Keratinocyte (primary cell): ENCODE measurements at regions not wholly inside any gene's neighbourhood (a gene's known extent, or its start where the extent isn't known, plus 50 kb on each side); places are given as distances from the start of the nearest gene placed in this dataset.

ENCODE experiments used
- DNase-seq: peaks from one replicate; pipeline ENCODE4 v3.0.0-alpha.2; 2011; ENCODE audit warnings: low read depth, missing footprints, low spot score
- FAIRE-seq: peaks from 2 replicates; lab custom pipeline; 2011; peaks lifted over from hg19 to GRCh38; lab: Jason Lieb, UNC
- H2AFZ ChIP-seq: 2 replicates; pipeline ENCODE4 v1.6.0; 2012; ENCODE audit warnings: low read length, control low read depth, inconsistent platforms; ENCODE audit not compliant: control insufficient read depth
- H3K27ac ChIP-seq: 2 replicates; pipeline ENCODE4 v1.5.1; 2011; ENCODE audit warnings: low read length; ENCODE audit not compliant: control insufficient read depth, insufficient read depth
- H3K27me3 ChIP-seq: 3 replicates; pipeline ENCODE4 v1.6.0; 2011; ENCODE audit warnings: low read length; ENCODE audit not compliant: control insufficient read depth, insufficient read depth; ENCODE audit errors: extremely low read depth
- H3K36me3 ChIP-seq, 2 experiments: 2 replicates in 1 of 2; 3 replicates in 1 of 2; pipeline ENCODE4 v1.5.1; 2011; ENCODE audit warnings: low read length in 2 of 2, mild to moderate bottlenecking in 1 of 2; ENCODE audit not compliant: control insufficient read depth in 2 of 2, insufficient read depth in 2 of 2; ENCODE audit errors: extremely low read depth in 1 of 2
- H3K4me1 ChIP-seq: 3 replicates; pipeline ENCODE4 v1.5.1; 2011; ENCODE audit warnings: low read length; ENCODE audit not compliant: control insufficient read depth, insufficient read depth; ENCODE audit errors: extremely low read depth
- H3K4me2 ChIP-seq: 3 replicates; pipeline ENCODE4 v1.6.0; 2011; ENCODE audit warnings: low read depth, low read length; ENCODE audit not compliant: control insufficient read depth, insufficient read depth; ENCODE audit errors: extremely low read depth
- H3K4me3 ChIP-seq, 3 experiments: fragments of 200-600 bp in 1 of 3; sonication (generic) in 1 of 3; 2 replicates in 2 of 3; 3 replicates in 1 of 3; pipeline ENCODE4 v1.5.1; 2011 to 2016; ENCODE audit warnings: low read length in 3 of 3, mild to moderate bottlenecking in 3 of 3, control low read depth in 2 of 3, inconsistent platforms in 1 of 3, low read depth in 1 of 3, mixed read lengths in 1 of 3, mixed run types in 1 of 3, moderate library complexity in 1 of 3; ENCODE audit not compliant: control insufficient read depth in 2 of 3, insufficient read depth in 2 of 3; ENCODE audit errors: extremely low read depth in 1 of 3
- H3K79me2 ChIP-seq: 2 replicates; pipeline ENCODE4 v1.6.0; 2012; ENCODE audit warnings: low read length; ENCODE audit not compliant: control insufficient read depth, insufficient read depth
- H3K9ac ChIP-seq: 3 replicates; pipeline ENCODE4 v1.6.0; 2011; ENCODE audit warnings: low read length; ENCODE audit not compliant: control insufficient read depth, insufficient read depth; ENCODE audit errors: extremely low read depth
- H3K9me1 ChIP-seq: 3 replicates; pipeline ENCODE4 v1.6.0; 2011; ENCODE audit warnings: low read length; ENCODE audit not compliant: control insufficient read depth, insufficient read depth; ENCODE audit errors: extremely low read depth
- H3K9me3 ChIP-seq: 2 replicates; pipeline ENCODE4 v1.5.1; 2012; ENCODE audit warnings: low read depth, low read length; ENCODE audit not compliant: control insufficient read depth
- H4K20me1 ChIP-seq: 3 replicates; pipeline ENCODE4 v1.6.0; 2011; ENCODE audit warnings: low read length; ENCODE audit not compliant: control insufficient read depth, insufficient read depth; ENCODE audit errors: extremely low read depth
- CTCF ChIP-seq, 3 experiments: IDR thresholded peaks in 1 of 3; conservative IDR thresholded peaks in 1 of 3; optimal IDR thresholded peaks in 1 of 3; 2 replicates in 2 of 3; 3 replicates in 1 of 3; pipeline versions ENCODE3 to v1.5.1; 2011; ENCODE audit warnings: low read length in 3 of 3, mild to moderate bottlenecking in 3 of 3, moderate library complexity in 2 of 3, control low read depth in 1 of 3, inconsistent platforms in 1 of 3; ENCODE audit not compliant: insufficient read depth in 2 of 3; ENCODE audit errors: extremely low read depth in 1 of 3
- EZH2 ChIP-seq: IDR thresholded peaks from one replicate; pipeline ENCODE4 v1.6.1; 2012; ENCODE audit warnings: inconsistent platforms, mild to moderate bottlenecking, low read length, moderate library complexity
- dilution Hi-C: fragments of 300-500 bp; cut with MboI; formaldehyde crosslinking; loops from one replicate; pipeline ENCODE4 v1.7.0; 2020; ENCODE audit warnings: low sequenced_read_pairs; ENCODE audit not compliant: extremely low pct_ligation_motif_present

- no peak overlapping the region for H3K27ac ChIP-seq
- peak; percentile 83 for FAIRE-seq
- no peaks in the 10 kb centered on the region for H3K9me3 ChIP-seq
- H4K20me1 ChIP-seq = no peaks in the 10 kb centered on the region
- peak; percentile 30 for DNase-seq
- H3K9ac ChIP-seq = no peak overlapping the region
- H2AFZ ChIP-seq = no peak overlapping the region
- dilution Hi-C loops = no loop called here
- no peaks in the 10 kb centered on the region for H3K36me3 ChIP-seq
- H3K4me3 ChIP-seq = no peak overlapping the region
- no peaks in the 10 kb centered on the region for H3K27me3 ChIP-seq
- peaks cover 15% of the 10 kb centered on the region for H3K4me1 ChIP-seq
- H3K79me2 ChIP-seq = no peaks in the 10 kb centered on the region
- H3K4me2 ChIP-seq = peak overlapping the region; percentile 58
- TF ChIP-seq EZH2 (no peak), CTCF (optimal IDR thresholded peaks at IDR 0.05 in 1 of 3, IDR thresholded peaks at IDR 0.05 in 1 of 3, conservative IDR thresholded peaks at IDR 0.05 in 1 of 3; ENCODE audit: extremely low read depth in 1 of 3, insufficient read depth in 2 of 3, low read length in 3 of 3) (no peak)
- no peaks in the 10 kb centered on the region for H3K9me1 ChIP-seq
These were observed 502.7 kb downstream of the NR2F1-AS1 start for GRCh38 chr5:93078082-93079038.

- Histone ChIP-seq H3K79me2 (no peaks in the 10 kb centered on the region), H2AFZ (no peak overlapping the region), H3K9me1 (no peaks in the 10 kb centered on the region), H3K9ac (no peak overlapping the region), H3K9me3 (no peaks in the 10 kb centered on the region), H3K27me3 (no peaks in the 10 kb centered on the region), H3K36me3 (no peaks in the 10 kb centered on the region), H3K4me3 (no peak overlapping the region), H3K4me2 (no peak overlapping the region), H3K27ac (no peak overlapping the region), H3K4me1 (peaks cover 17% of the 10 kb centered on the region), H4K20me1 (no peaks in the 10 kb centered on the region)
- DNase-seq = no peak
- FAIRE-seq = no peak
- TF ChIP-seq CTCF (optimal IDR thresholded peaks at IDR 0.05 in 1 of 3, IDR thresholded peaks at IDR 0.05 in 1 of 3, conservative IDR thresholded peaks at IDR 0.05 in 1 of 3; ENCODE audit: extremely low read depth in 1 of 3, insufficient read depth in 2 of 3, low read length in 3 of 3) (no peak), EZH2 (no peak)
- dilution Hi-C loops = no loop called here
These were observed 504.5 kb downstream of the NR2F1-AS1 start for GRCh38 chr5:93076566-93076965.
